Peyer's patch (tissue), 4 donors: ENCODE measurements at regions not wholly inside any gene's neighbourhood (a gene's known extent, or its start where the extent isn't known, plus 50 kb on each side); places are given as distances from the start of the nearest gene placed in this dataset.

ENCODE experiments used
- POLR2A ChIP-seq, 2 donors: fragments of 450-650 bp; IDR thresholded peaks; one replicate each; pipeline ENCODE4 v1.5.1; 2017; ENCODE audit warnings: antibody characterized with exemption in 2 of 2, mild to moderate bottlenecking in 2 of 2, moderate library complexity in 2 of 2
- TF ChIP-seq, protein P1 (sequence below), 6 experiments: fragments of 450-650 bp in 4 of 6; fragments of 200-600 bp in 2 of 6; sonication (generic) in 1 of 6; IDR thresholded peaks; one replicate each; pipeline ENCODE4 v1.5.1; 2017 to 2019; ENCODE audit warnings: antibody characterized with exemption in 6 of 6, mild to moderate bottlenecking in 3 of 6, moderate library complexity in 1 of 6

DNA sequence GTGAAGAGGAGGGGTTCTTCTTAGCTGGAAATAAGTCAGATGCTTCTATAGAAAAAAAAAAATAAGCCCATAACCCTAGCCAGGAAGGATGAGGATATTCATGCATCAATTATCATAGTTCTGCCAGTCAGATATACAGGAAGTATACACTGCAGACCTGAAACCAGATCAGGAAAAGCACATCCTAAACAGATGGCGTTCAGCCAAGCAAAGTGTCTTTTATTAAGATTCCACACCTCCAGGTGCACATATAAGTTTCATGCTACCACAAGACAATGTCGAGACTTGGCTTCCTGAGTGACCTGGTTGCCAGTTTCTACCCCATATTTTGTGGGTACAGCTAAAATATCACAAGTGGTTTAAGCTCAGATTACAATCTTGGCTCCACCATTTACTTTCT, 108.3 kb downstream of the CETN3 start:
- TF ChIP-seq POLR2A (IDR thresholded peaks at IDR 0.05): no peak
- TF ChIP-seq, protein P1, sequence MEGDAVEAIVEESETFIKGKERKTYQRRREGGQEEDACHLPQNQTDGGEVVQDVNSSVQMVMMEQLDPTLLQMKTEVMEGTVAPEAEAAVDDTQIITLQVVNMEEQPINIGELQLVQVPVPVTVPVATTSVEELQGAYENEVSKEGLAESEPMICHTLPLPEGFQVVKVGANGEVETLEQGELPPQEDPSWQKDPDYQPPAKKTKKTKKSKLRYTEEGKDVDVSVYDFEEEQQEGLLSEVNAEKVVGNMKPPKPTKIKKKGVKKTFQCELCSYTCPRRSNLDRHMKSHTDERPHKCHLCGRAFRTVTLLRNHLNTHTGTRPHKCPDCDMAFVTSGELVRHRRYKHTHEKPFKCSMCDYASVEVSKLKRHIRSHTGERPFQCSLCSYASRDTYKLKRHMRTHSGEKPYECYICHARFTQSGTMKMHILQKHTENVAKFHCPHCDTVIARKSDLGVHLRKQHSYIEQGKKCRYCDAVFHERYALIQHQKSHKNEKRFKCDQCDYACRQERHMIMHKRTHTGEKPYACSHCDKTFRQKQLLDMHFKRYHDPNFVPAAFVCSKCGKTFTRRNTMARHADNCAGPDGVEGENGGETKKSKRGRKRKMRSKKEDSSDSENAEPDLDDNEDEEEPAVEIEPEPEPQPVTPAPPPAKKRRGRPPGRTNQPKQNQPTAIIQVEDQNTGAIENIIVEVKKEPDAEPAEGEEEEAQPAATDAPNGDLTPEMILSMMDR (IDR thresholded peaks at IDR 0.05): no peak
